IMR-90 (cell line): ENCODE measurements at regions not wholly inside any gene's neighbourhood (a gene's known extent, or its start where the extent isn't known, plus 50 kb on each side); places are given as distances from the start of the nearest gene placed in this dataset.

Experiments used
- ATAC-seq: fragments of 200-7000 bp; cut with Tn5 transposase; 2 replicates; pipeline ENCODE4 v1.9.1; 2020; ENCODE audit warnings: low read depth, mild to moderate bottlenecking, moderate library complexity
- BruUV-seq: library from RNA; stranded (reverse); fragments of 400-500 nt; replicated peaks from 2 replicates; lab custom pipeline; 2021; lab: Mats Ljungman, UMichigan
- CTCF ChIA-PET: fragments of 300-600 bp; formaldehyde crosslinking; extraction: SDS; loops from one replicate; lab custom pipeline; 2021; ENCODE audit warnings: antibody characterized with exemption; lab: Yijun Ruan, JAX
- POLR2A ChIA-PET: fragments of 300-600 bp; sonication (Branson Sonifier 250); formaldehyde crosslinking; loops from one replicate; lab custom pipeline; 2022; ENCODE audit warnings: antibody characterized with exemption; ENCODE audit not compliant: unreplicated experiment; lab: Charles Lee
- DNase-seq: peaks from one replicate; pipeline ENCODE4 v3.0.0; 2013
- H2AFZ ChIP-seq: replicated peaks from 2 replicates; pipeline ENCODE3; 2013; ENCODE audit warnings: low read length, mild to moderate bottlenecking; ENCODE audit not compliant: poor library complexity
- H2AK5ac ChIP-seq: 2 replicates; pipeline ENCODE4 v1.6.1; 2013; ENCODE audit warnings: low read depth, low read length, inconsistent platforms
- H2AK9ac ChIP-seq: replicated peaks from 2 replicates; pipeline ENCODE3; 2013; ENCODE audit warnings: mild to moderate bottlenecking, low read depth, low read length, moderate library complexity; ENCODE audit not compliant: poor library complexity
- H2BK120ac ChIP-seq: 2 replicates; pipeline ENCODE4 v1.6.1; 2013; ENCODE audit warnings: low read depth, low read length, inconsistent platforms
- H2BK15ac ChIP-seq: 3 replicates; pipeline ENCODE4 v1.6.1; 2013; ENCODE audit warnings: low read depth, low read length, inconsistent platforms
- H2BK20ac ChIP-seq: 2 replicates; pipeline ENCODE4 v1.6.1; 2013; ENCODE audit warnings: low read depth, mild to moderate bottlenecking, inconsistent platforms, low read length, moderate library complexity
- H2BK5ac ChIP-seq: 2 replicates; pipeline ENCODE4 v1.6.1; 2013; ENCODE audit warnings: mild to moderate bottlenecking, low read depth, low read length, inconsistent platforms; ENCODE audit not compliant: poor library complexity, severe bottlenecking
- H3K14ac ChIP-seq: replicated peaks from 2 replicates; pipeline ENCODE4 v1.6.1; 2013; ENCODE audit warnings: low read depth, low read length, inconsistent platforms
- H3K18ac ChIP-seq: 2 replicates; pipeline ENCODE4 v1.6.1; 2013; ENCODE audit warnings: low read depth, low read length, control low read depth
- H3K23ac ChIP-seq: 2 replicates; pipeline ENCODE4 v1.6.1; 2013; ENCODE audit warnings: low read depth, low read length, inconsistent platforms
- H3K27ac ChIP-seq: 2 replicates; pipeline ENCODE4 v1.5.1; 2013; ENCODE audit warnings: mild to moderate bottlenecking, control low read depth, low read length; ENCODE audit not compliant: insufficient read depth
- H3K27me3 ChIP-seq: 2 replicates; pipeline ENCODE4 v1.6.1; 2013; ENCODE audit warnings: low read length; ENCODE audit not compliant: control insufficient read depth, insufficient read depth
- H3K36me3 ChIP-seq: 2 replicates; pipeline ENCODE4 v1.6.1; 2013; ENCODE audit warnings: low read length, mixed read lengths; ENCODE audit not compliant: control insufficient read depth, insufficient read depth
- H3K4ac ChIP-seq: 2 replicates; pipeline ENCODE4 v1.6.1; 2013; ENCODE audit warnings: low read depth, low read length, inconsistent platforms
- H3K4me1 ChIP-seq: 2 replicates; pipeline ENCODE4 v1.6.1; 2013; ENCODE audit warnings: low read length, mixed read lengths; ENCODE audit not compliant: control insufficient read depth, insufficient read depth
- H3K4me2 ChIP-seq: 2 replicates; pipeline ENCODE4 v1.6.1; 2013; ENCODE audit warnings: low read depth, mild to moderate bottlenecking, control low read depth, low read length, moderate library complexity
- H3K4me3 ChIP-seq: 2 replicates; pipeline ENCODE4 v1.5.1; 2013; ENCODE audit warnings: low read depth, mild to moderate bottlenecking, control low read depth, low read length, moderate library complexity; ENCODE audit not compliant: insufficient read depth
- H3K56ac ChIP-seq: 2 replicates; pipeline ENCODE4 v1.6.1; 2013; ENCODE audit warnings: low read length, inconsistent platforms; ENCODE audit not compliant: insufficient read depth; ENCODE audit errors: extremely low read depth
- H3K79me1 ChIP-seq, 2 experiments: 2 replicates each; pipeline ENCODE4 v1.6.1; 2013; ENCODE audit warnings: low read length in 2 of 2, inconsistent platforms in 1 of 2, low read depth in 1 of 2
- H3K9ac ChIP-seq: 2 replicates; pipeline ENCODE4 v1.6.1; 2013; ENCODE audit warnings: low read depth, low read length, control low read depth
- H3K9me1 ChIP-seq: 2 replicates; pipeline ENCODE4 v1.6.1; 2013; ENCODE audit warnings: low read length, inconsistent platforms; ENCODE audit not compliant: insufficient read depth
- H3K9me3 ChIP-seq: 2 replicates; pipeline ENCODE4 v1.6.1; 2013; ENCODE audit warnings: low read length; ENCODE audit not compliant: control insufficient read depth, insufficient read depth
- H4K20me1 ChIP-seq: 2 replicates; pipeline ENCODE4 v1.6.1; 2013; ENCODE audit warnings: low read length, inconsistent platforms; ENCODE audit not compliant: insufficient read depth
- H4K5ac ChIP-seq: 2 replicates; pipeline ENCODE4 v1.6.1; 2013; ENCODE audit warnings: mild to moderate bottlenecking, low read depth, low read length, control low read depth
- H4K8ac ChIP-seq, 2 experiments: 2 replicates each; pipeline ENCODE4 v1.6.1; 2013; ENCODE audit warnings: low read depth in 2 of 2, low read length in 2 of 2, control low read depth in 1 of 2, inconsistent platforms in 1 of 2
- H4K91ac ChIP-seq: 2 replicates; pipeline ENCODE4 v1.6.1; 2013; ENCODE audit warnings: low read depth, low read length, inconsistent platforms; ENCODE audit not compliant: insufficient read depth
- CEBPB ChIP-seq: IDR thresholded peaks from 2 replicates; pipeline ENCODE4 v1.6.1; 2012; ENCODE audit warnings: low read depth, low read length, improper control_type of control experiment
- MXI1 ChIP-seq: IDR thresholded peaks from 2 replicates; pipeline ENCODE4 v1.6.1; 2012; ENCODE audit warnings: low read depth, mild to moderate bottlenecking, low read length, moderate library complexity, borderline replicate concordance
- WGBS, 2 experiments: methylation state at CpG; one replicate each; pipeline versions ENCODE4 v1.1.5 to v1.1.7; 2013; ENCODE audit warnings: missing lambda C conversion rate in 2 of 2; ENCODE audit not compliant: insufficient read length in 1 of 2; ENCODE audit errors: extremely low coverage in 2 of 2; 5-methylcytosine and 5-hydroxymethylcytosine counted together
- dilution Hi-C: fragments of 300-500 bp; cut with HindIII; formaldehyde crosslinking; loops from one replicate; pipeline ENCODE4 v1.14.3; 2018; ENCODE audit warnings: low sequenced_read_pairs; ENCODE audit not compliant: unreplicated experiment
- in situ Hi-C: fragments of 300-500 bp; cut with MboI; formaldehyde crosslinking; loops from 3 replicates; pipeline ENCODE4 v1.14.3; 2019; ENCODE audit warnings: low sequenced_read_pairs, inconsistent platforms, mixed read lengths
- intact Hi-C: fragments of 100-400 bp; cut with micrococcal nuclease; formaldehyde crosslinking; loops from 2 replicates; pipeline ENCODE4 v1.10.0; 2022

DNA sequence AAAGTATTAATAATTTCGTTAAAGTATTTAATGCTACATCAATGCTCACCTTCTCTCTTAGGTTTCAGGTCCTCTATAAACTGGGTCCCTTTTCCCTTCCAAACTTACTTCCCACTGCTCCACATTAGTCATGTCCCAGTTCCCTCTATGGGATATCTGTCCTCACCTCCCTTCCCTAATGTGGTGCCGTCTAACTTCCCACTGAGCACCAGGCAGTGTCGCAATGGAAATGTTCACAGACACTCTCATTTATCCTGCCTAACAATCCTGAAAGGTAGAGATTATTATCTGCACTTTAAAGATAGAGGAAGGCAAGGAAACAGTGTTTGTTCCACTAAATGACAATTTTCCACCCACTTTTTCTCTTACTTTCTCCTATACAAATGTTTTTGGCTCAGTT is 329.7 kb downstream of the CWC27 start:
- intact Hi-C loops, result no loop called here
- no peak for DNase-seq
- Histone ChIP-seq H4K5ac (no peak overlapping the region), H3K79me1 (no peaks in the 10 kb centered on the region; a peak in 1 of 4 replicates), H2BK20ac (peak overlapping the region; percentile 33; the same call in 1 of the 2 replicates), H2AFZ (no peak overlapping the region), H3K56ac (no peak overlapping the region), H3K27me3 (no peaks in the 10 kb centered on the region), H3K4me1 (peaks cover 12% of the 10 kb centered on the region), H2BK120ac (peak overlapping the region; percentile 68), H4K91ac (no peak overlapping the region), H3K18ac (no peak overlapping the region), H3K23ac (peak overlapping the region; percentile 40; the same call in 1 of the 2 replicates), H3K4me3 (no peak overlapping the region), H2BK5ac (no peak overlapping the region), H3K4ac (peak overlapping the region; percentile 76), H3K4me2 (no peak overlapping the region), H3K9me1 (peaks cover 9% of the 10 kb centered on the region), H4K20me1 (no peaks in the 10 kb centered on the region), H2BK15ac (peak overlapping the region; percentile 72; the same call in 2 of the 3 replicates), H3K27ac (no peak overlapping the region), H2AK9ac (no peak overlapping the region), H4K8ac (peak overlapping the region; percentile 24 to 57; a peak in 2 of 4 replicates), H3K36me3 (no peaks in the 10 kb centered on the region), H3K9me3 (no peaks in the 10 kb centered on the region), H2AK5ac (peak overlapping the region; percentile 83), H3K14ac (0 out of 2 replicates have a peak overlapping the region, but pooled peaks have one; percentile 40), H3K9ac (no peak overlapping the region)
- dilution Hi-C loops, result no loop called here
- POLR2A ChIA-PET, result no interaction called here
- BruUV-seq, result no TSS peak
- in situ Hi-C loops, result loop anchor here (10.0 kb wide), 1 partner anchor 284 kb away; no protein-coding TSS in a partner anchor
- WGBS, 2 experiments, result no CpG with 5 or more reads among the region's 3 CpGs
- no peak for ATAC-seq
- TF ChIP-seq MXI1, result no peak
- TF ChIP-seq CEBPB, result peak; percentile 54; the same call in 1 of the 2 replicates
- CTCF ChIA-PET, result no interaction called here
